SU-DHL-6 (cell line): ENCODE measurements at regions not wholly inside any gene's neighbourhood (a gene's known extent, or its start where the extent isn't known, plus 50 kb on each side); places are given as distances from the start of the nearest gene placed in this dataset.

ENCODE experiments used
- H2AFZ ChIP-seq: fragments of 200-600 bp; sonication (generic); 2 replicates; pipeline ENCODE4 v1.6.1; 2014; ENCODE audit warnings: low read depth, mild to moderate bottlenecking, moderate library complexity, mixed read lengths, antibody characterized with exemption, low read length; ENCODE audit not compliant: severe bottlenecking
- H3F3A ChIP-seq: fragments of 200-600 bp; shearing (Covaris generic); 2 replicates; pipeline ENCODE4 v1.6.0; 2016; ENCODE audit warnings: antibody characterized with exemption, mild to moderate bottlenecking; ENCODE audit not compliant: insufficient read depth
- H3K27ac ChIP-seq: fragments of 200-600 bp; sonication (generic); 2 replicates; pipeline ENCODE4 v1.5.1; 2016; ENCODE audit warnings: low read depth, mild to moderate bottlenecking, low read length, moderate library complexity, mixed read lengths
- H3K27me3 ChIP-seq: fragments of 200-600 bp; sonication (generic), shearing (Covaris generic); 2 replicates; pipeline ENCODE4 v1.6.0; 2014; ENCODE audit warnings: mild to moderate bottlenecking, low read length
- H3K36me3 ChIP-seq: fragments of 200-600 bp; sonication (generic); 2 replicates; pipeline ENCODE4 v1.6.1; 2014; ENCODE audit warnings: mild to moderate bottlenecking, low read length, mixed read lengths
- H3K4me2 ChIP-seq: fragments of 300-600, 200-600 bp; shearing (Covaris generic), sonication (generic); 2 replicates; pipeline ENCODE4 v1.6.0; 2014; ENCODE audit warnings: low read length, low read depth, mild to moderate bottlenecking; ENCODE audit not compliant: poor library complexity, severe bottlenecking
- H3K4me3 ChIP-seq: fragments of 200-600 bp; sonication (generic); 2 replicates; pipeline ENCODE4 v1.5.1; 2014; ENCODE audit warnings: antibody characterized with exemption, low read length, mild to moderate bottlenecking, mixed read lengths; ENCODE audit not compliant: insufficient read depth, poor library complexity, severe bottlenecking
- H3K79me2 ChIP-seq: fragments of 200-600 bp; sonication (generic); 2 replicates; pipeline ENCODE4 v1.6.1; 2014; ENCODE audit warnings: mild to moderate bottlenecking, low read length, moderate library complexity; ENCODE audit not compliant: insufficient read depth
- H3K9ac ChIP-seq: fragments of 200-600 bp; sonication (generic); 2 replicates; pipeline ENCODE4 v1.7.0; 2014; ENCODE audit warnings: mild to moderate bottlenecking, low read length
- H3K9me2 ChIP-seq: fragments of 200-600 bp; sonication (generic); replicated peaks from 2 replicates; pipeline ENCODE4 v1.6.1; 2014; ENCODE audit warnings: low read length; ENCODE audit not compliant: insufficient read depth
- H3K9me3 ChIP-seq: fragments of 200-600 bp; sonication (generic); 2 replicates; pipeline ENCODE4 v1.6.1; 2014; ENCODE audit warnings: low read length, mixed read lengths; ENCODE audit not compliant: insufficient read depth
- H4K20me1 ChIP-seq: fragments of 200-600 bp; sonication (generic); 2 replicates; pipeline ENCODE4 v1.6.1; 2014; ENCODE audit warnings: low read depth, mild to moderate bottlenecking, antibody characterized with exemption, low read length, moderate library complexity, mixed read lengths
- CTCF ChIP-seq: fragments of 200-600 bp; sonication (generic); IDR thresholded peaks from one replicate; pipeline ENCODE4 v1.5.1; 2017; ENCODE audit warnings: antibody characterized with exemption, mild to moderate bottlenecking, low read length, moderate library complexity; ENCODE audit not compliant: insufficient read depth, poor library complexity, severe bottlenecking
- EZH2phosphoT487 ChIP-seq: fragments of 200-600 bp; sonication (generic), shearing (Covaris generic); conservative IDR thresholded peaks from 2 replicates; pipeline ENCODE4 v1.6.1; 2018; ENCODE audit warnings: mild to moderate bottlenecking, antibody characterized with exemption, low read length, moderate library complexity, mixed read lengths

DNA sequence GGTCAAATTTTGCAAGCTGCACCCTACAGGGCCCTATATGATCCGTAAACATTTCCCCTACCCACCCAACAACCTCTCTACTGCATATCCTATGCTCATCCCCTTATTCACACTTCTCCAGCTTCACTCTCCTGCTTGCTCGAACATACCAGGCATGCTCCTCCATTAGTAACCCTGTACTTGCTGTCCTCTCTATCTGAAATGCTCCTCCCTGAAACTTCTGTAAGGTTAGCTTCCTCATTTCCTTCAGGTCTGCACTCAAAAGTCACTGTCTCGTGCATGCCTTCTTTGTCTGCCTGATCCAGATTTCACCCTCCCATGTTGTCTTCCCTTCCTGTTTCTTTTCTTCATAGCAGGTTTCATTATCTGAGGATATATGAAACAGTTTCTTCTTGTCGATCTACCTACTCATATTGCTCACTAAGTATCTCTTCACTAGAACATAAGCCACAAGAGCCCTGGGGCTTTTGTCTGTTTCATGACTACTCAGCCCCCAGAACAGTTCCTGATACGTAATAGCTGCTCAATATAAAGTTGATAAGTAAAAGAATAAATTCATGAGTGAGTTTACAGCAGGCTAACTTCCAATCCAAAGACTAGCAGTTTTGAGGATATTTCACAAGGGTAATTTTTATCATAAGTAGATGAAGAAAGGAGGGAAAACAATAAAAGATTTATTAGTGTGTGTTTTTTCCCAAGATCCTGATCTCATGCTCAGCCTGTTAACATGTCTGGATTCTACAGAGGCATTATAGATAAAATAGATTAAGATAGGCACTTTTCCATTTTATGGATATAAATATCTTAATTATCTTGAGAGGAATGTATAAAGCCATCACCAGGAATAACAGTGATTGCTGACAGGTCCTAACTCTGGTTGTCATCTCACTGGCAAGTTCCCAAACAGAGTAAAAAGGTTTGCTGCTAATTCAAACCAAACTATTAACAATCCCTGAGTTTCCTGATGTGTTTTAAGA is 392.5 kb upstream of the ESRRG start:
- Histone ChIP-seq H3K79me2 (no peaks in the 10 kb centered on the region), H2AFZ (no peak overlapping the region), H3K36me3 (no peaks in the 10 kb centered on the region), H3F3A (no peaks in the 10 kb centered on the region), H3K9ac (no peak overlapping the region), H3K9me3 (no peaks in the 10 kb centered on the region), H3K27me3 (no peaks in the 10 kb centered on the region), H3K27ac (no peak overlapping the region), H4K20me1 (no peaks in the 10 kb centered on the region), H3K4me3 (no peak overlapping the region), H3K4me2 (no peak overlapping the region), H3K9me2 (no peaks in the 10 kb centered on the region)
- TF ChIP-seq EZH2phosphoT487: no peak
- TF ChIP-seq CTCF: no peak

- Histone ChIP-seq H3K9me3 (no peaks in the 10 kb centered on the region), H3K27me3 (no peaks in the 10 kb centered on the region), H3K79me2 (no peaks in the 10 kb centered on the region), H3K9ac (no peak overlapping the region), H3K27ac (no peak overlapping the region), H3F3A (no peaks in the 10 kb centered on the region), H3K4me3 (no peak overlapping the region), H3K9me2 (no peaks in the 10 kb centered on the region), H3K36me3 (no peaks in the 10 kb centered on the region), H3K4me2 (no peak overlapping the region), H2AFZ (no peak overlapping the region), H4K20me1 (no peaks in the 10 kb centered on the region)
- TF ChIP-seq CTCF (no peak), EZH2phosphoT487 (no peak)
Measured at GRCh38 chr1:217109928-217110327, 386.7 kb upstream of the ESRRG start.

GRCh38 chr1:217106231-217106901 is 383.1 kb upstream of the ESRRG start:
- TF ChIP-seq CTCF (no peak), EZH2phosphoT487 (no peak)
- Histone ChIP-seq H3K4me2 (no peak overlapping the region), H3K9ac (no peak overlapping the region), H2AFZ (no peak overlapping the region), H4K20me1 (no peaks in the 10 kb centered on the region), H3F3A (no peaks in the 10 kb centered on the region), H3K4me3 (no peak overlapping the region), H3K79me2 (no peaks in the 10 kb centered on the region), H3K9me3 (no peaks in the 10 kb centered on the region), H3K36me3 (no peaks in the 10 kb centered on the region), H3K27ac (no peak overlapping the region), H3K27me3 (no peaks in the 10 kb centered on the region), H3K9me2 (no peaks in the 10 kb centered on the region)
